ENCODE measurements at regions not wholly inside any gene's neighbourhood (a gene's known extent, or its start where the extent isn't known, plus 50 kb on each side); places are given as distances from the start of the nearest gene placed in this dataset.

- BruUV-seq (replicated peaks): no TSS peak
- Mint-ChIP-seq H3K27ac (ENCODE audit: unreplicated experiment) (no peak overlapping the region), H3K36me3 (ENCODE audit: insufficient read depth, unreplicated experiment) (no peaks in the 10 kb centered on the region), H3K27me3 (ENCODE audit: unreplicated experiment) (peaks cover 13% of the 10 kb centered on the region), H3K4me1 (ENCODE audit: low read depth, unreplicated experiment) (no peaks in the 10 kb centered on the region), H3K9me3 (ENCODE audit: low read depth, unreplicated experiment) (no peaks in the 10 kb centered on the region), H3K4me3 (ENCODE audit: low read depth, unreplicated experiment) (no peak overlapping the region)
- intact Hi-C loops (cut with micrococcal nuclease; ENCODE audit: unreplicated experiment): no loop called here
- no peak for DNase-seq
- CTCF ChIA-PET: no interaction called here
- no peak for TF ChIP-seq CTCF (IDR thresholded peaks at IDR 0.05; ENCODE audit: unreplicated experiment)
Measured at GRCh38 chr1:108055387-108055786, 90.4 kb upstream of the VAV3 start.

- H3K4me3 Mint-ChIP-seq (ENCODE audit: low read depth, unreplicated experiment): no peak overlapping the region
- CTCF ChIA-PET: no interaction called here
- no peaks in the 10 kb centered on the region for H3K9me3 Mint-ChIP-seq (ENCODE audit: low read depth, unreplicated experiment)
- BruUV-seq (replicated peaks): no TSS peak
- peaks cover 23% of the 10 kb centered on the region for H3K27me3 Mint-ChIP-seq (ENCODE audit: unreplicated experiment)
- TF ChIP-seq CTCF (IDR thresholded peaks at IDR 0.05; ENCODE audit: unreplicated experiment): no peak
- no peaks in the 10 kb centered on the region for H3K36me3 Mint-ChIP-seq (ENCODE audit: insufficient read depth, unreplicated experiment)
- H3K27ac Mint-ChIP-seq (ENCODE audit: unreplicated experiment): no peak overlapping the region
- H3K4me1 Mint-ChIP-seq (ENCODE audit: low read depth, unreplicated experiment): no peaks in the 10 kb centered on the region
- intact Hi-C loops (cut with micrococcal nuclease; ENCODE audit: unreplicated experiment): no loop called here
- DNase-seq: no peak
Measured at GRCh38 chr1:108054396-108054795, 89.4 kb upstream of the VAV3 start.

GRCh38 chr1:108053270-108054013, 88.5 kb upstream of the VAV3 start:
- Mint-ChIP-seq H3K36me3 (ENCODE audit: insufficient read depth, unreplicated experiment) (no peaks in the 10 kb centered on the region), H3K27ac (ENCODE audit: unreplicated experiment) (no peak overlapping the region), H3K9me3 (ENCODE audit: low read depth, unreplicated experiment) (no peaks in the 10 kb centered on the region), H3K4me1 (ENCODE audit: low read depth, unreplicated experiment) (no peaks in the 10 kb centered on the region), H3K27me3 (ENCODE audit: unreplicated experiment) (peaks cover 33% of the 10 kb centered on the region), H3K4me3 (ENCODE audit: low read depth, unreplicated experiment) (no peak overlapping the region)
- CTCF ChIA-PET: no interaction called here
- intact Hi-C loops (cut with micrococcal nuclease; ENCODE audit: unreplicated experiment): no loop called here
- TF ChIP-seq CTCF (IDR thresholded peaks at IDR 0.05; ENCODE audit: unreplicated experiment): no peak
- BruUV-seq (replicated peaks): no TSS peak
- no peak for DNase-seq

- peak; percentile 4 for DNase-seq
Measured at GRCh38 chr1:108051631-108052377, 86.8 kb upstream of the VAV3 start.

More at GRCh38 chr1:108051631-108052377, 86.8 kb upstream of the VAV3 start:
- no peak overlapping the region for H3K27ac Mint-ChIP-seq (ENCODE audit: unreplicated experiment)
- CTCF ChIA-PET: no interaction called here
- intact Hi-C loops (cut with micrococcal nuclease; ENCODE audit: unreplicated experiment): no loop called here
- H3K4me1 Mint-ChIP-seq (ENCODE audit: low read depth, unreplicated experiment): no peaks in the 10 kb centered on the region
- H3K36me3 Mint-ChIP-seq (ENCODE audit: insufficient read depth, unreplicated experiment): no peaks in the 10 kb centered on the region
- H3K9me3 Mint-ChIP-seq (ENCODE audit: low read depth, unreplicated experiment): no peaks in the 10 kb centered on the region
- TF ChIP-seq CTCF (IDR thresholded peaks at IDR 0.05; ENCODE audit: unreplicated experiment): no peak
- H3K27me3 Mint-ChIP-seq (ENCODE audit: unreplicated experiment): peaks cover 39% of the 10 kb centered on the region
- no TSS peak for BruUV-seq (replicated peaks)
- H3K4me3 Mint-ChIP-seq (ENCODE audit: low read depth, unreplicated experiment): no peak overlapping the region
